SJSA1 (cell line): ENCODE measurements at regions not wholly inside any gene's neighbourhood (a gene's known extent, or its start where the extent isn't known, plus 50 kb on each side); places are given as distances from the start of the nearest gene placed in this dataset.

Experiments used
- DNase-seq, 2 experiments: peaks; one replicate each; pipeline ENCODE4 v3.0.0-alpha.2; 2015 to 2020; ENCODE audit warnings: low spot score in 2 of 2, low read depth in 1 of 2
- H3K27ac ChIP-seq: fragments of 250-450 bp; sonication (Bioruptor Pico); 2 replicates; pipeline ENCODE4 v1.5.1; 2020; ENCODE audit warnings: mild to moderate bottlenecking, moderate library complexity
- H3K27me3 ChIP-seq: fragments of 250-450 bp; sonication (Bioruptor Pico); replicated peaks from 2 replicates; pipeline ENCODE4 v1.5.1; 2020; ENCODE audit warnings: mild to moderate bottlenecking, moderate library complexity
- H3K36me3 ChIP-seq: fragments of 250-450 bp; sonication (Bioruptor Pico); 2 replicates; pipeline ENCODE4 v1.5.1; 2020; ENCODE audit warnings: mild to moderate bottlenecking
- H3K4me1 ChIP-seq: fragments of 250-450 bp; sonication (Bioruptor Pico); replicated peaks from 2 replicates; pipeline ENCODE4 v1.6.1; 2021; ENCODE audit warnings: mild to moderate bottlenecking
- H3K4me3 ChIP-seq: fragments of 250-450 bp; sonication (Bioruptor Pico); 2 replicates; pipeline ENCODE4 v1.5.1; 2020; ENCODE audit warnings: mild to moderate bottlenecking
- H3K9me3 ChIP-seq: fragments of 250-450 bp; sonication (Bioruptor Pico); replicated peaks from 2 replicates; pipeline ENCODE4 v1.5.1; 2020; ENCODE audit warnings: mild to moderate bottlenecking

DNA sequence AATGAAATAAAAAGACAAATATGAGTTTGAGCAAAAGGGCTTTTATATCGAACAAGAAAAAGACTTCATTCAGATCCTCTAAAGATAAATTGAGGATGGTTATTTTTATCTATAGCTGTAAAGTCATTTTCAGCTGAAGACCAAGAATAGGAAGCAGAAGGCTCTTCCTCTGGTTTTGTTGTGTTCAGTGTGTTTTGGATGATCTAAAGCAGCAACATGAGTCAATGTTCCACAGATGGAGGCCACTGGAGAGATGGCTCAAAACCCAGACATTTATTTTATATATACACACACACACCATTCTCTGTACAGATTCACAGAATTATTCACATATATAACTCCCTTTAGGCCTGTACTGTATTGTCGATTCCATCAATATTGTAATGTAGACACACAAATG is 424.3 kb downstream of the MBD2 start:
- Histone ChIP-seq H3K4me1 (peaks cover 19% of the 10 kb centered on the region), H3K4me3 (no peak overlapping the region), H3K27ac (no peak overlapping the region), H3K27me3 (no peaks in the 10 kb centered on the region), H3K36me3 (no peaks in the 10 kb centered on the region), H3K9me3 (no peaks in the 10 kb centered on the region; the same call in 1 of the 2 replicates)
- no peak for DNase-seq

DNA sequence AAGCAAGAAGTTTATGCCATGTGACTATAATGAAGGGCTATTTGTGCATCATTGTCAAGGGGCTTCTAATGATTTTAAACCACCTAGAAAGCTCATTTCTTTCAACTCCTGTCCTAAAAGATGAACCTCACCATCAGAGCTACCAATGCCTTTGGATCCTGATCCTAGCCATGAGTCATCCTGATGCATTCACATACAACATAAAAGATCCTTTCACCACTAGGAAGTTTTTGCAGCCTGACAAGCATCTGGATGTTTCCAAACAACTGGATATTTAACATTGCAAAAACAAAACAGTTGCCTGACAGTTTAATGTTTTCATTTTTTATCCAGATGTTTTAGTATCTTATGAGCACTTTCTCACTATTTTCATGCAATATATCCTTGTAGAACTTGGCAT is 425.3 kb downstream of the MBD2 start:
- peak in 1 of 2 experiments; percentile 8 for DNase-seq
- H3K4me1 ChIP-seq: peaks cover 26% of the 10 kb centered on the region
- no peaks in the 10 kb centered on the region for H3K36me3 ChIP-seq
- H3K9me3 ChIP-seq: no peaks in the 10 kb centered on the region; the same call in 1 of the 2 replicates
- H3K27me3 ChIP-seq: no peaks in the 10 kb centered on the region
- H3K27ac ChIP-seq: no peak overlapping the region
- no peak overlapping the region for H3K4me3 ChIP-seq

DNA sequence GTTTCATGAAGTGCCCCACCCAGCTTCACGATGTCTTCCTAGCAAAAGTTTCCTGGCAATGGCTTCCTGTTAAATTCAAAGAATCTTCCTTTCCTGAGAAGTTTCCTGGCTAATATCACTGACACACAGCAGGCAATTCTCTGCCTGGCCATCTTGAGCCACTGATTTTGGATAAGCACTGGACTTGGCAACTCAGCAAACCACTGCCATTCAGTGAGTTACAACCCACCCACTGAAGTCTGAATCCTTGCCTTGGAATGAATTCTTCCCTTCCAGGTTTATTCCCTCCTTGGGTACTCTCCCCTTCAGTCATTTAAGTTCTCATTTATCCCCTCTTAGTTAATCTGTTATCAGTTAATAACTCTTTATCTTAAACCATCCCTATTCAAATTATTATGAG is 426.0 kb downstream of the MBD2 start:
- no peaks in the 10 kb centered on the region; the same call in 1 of the 2 replicates for H3K9me3 ChIP-seq
- H3K4me1 ChIP-seq: peaks cover 26% of the 10 kb centered on the region
- no peaks in the 10 kb centered on the region for H3K36me3 ChIP-seq
- no peak overlapping the region for H3K4me3 ChIP-seq
- DNase-seq: no peak
- no peak overlapping the region for H3K27ac ChIP-seq
- H3K27me3 ChIP-seq: no peaks in the 10 kb centered on the region

DNA sequence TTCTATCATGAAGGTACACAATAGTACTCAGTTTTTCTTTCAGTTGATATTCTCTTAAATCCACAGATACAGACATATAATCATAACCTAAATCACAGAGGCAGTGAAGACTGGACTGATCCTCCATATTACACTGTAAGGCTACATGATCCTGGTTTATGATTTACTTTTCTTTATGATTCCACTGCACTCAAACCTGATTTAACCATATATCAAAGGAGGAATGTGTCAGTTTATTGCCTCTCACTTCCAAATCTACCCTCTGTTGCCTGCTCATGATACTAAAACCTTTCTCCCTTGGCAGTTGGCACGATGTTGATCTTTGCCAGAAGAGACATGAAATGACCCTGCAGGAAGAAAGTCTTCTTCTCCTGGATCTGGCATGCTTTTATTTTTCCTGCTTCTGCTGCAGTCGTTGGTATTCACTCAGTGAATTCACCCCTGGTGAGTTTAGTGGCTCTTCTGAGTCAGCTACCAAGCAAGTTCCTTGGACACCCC is 426.4 kb downstream of the MBD2 start:
- Histone ChIP-seq H3K4me1 (peaks cover 26% of the 10 kb centered on the region), H3K27ac (no peak overlapping the region), H3K36me3 (no peaks in the 10 kb centered on the region), H3K4me3 (no peak overlapping the region), H3K27me3 (no peaks in the 10 kb centered on the region), H3K9me3 (no peaks in the 10 kb centered on the region; the same call in 1 of the 2 replicates)
- no peak for DNase-seq

DNA sequence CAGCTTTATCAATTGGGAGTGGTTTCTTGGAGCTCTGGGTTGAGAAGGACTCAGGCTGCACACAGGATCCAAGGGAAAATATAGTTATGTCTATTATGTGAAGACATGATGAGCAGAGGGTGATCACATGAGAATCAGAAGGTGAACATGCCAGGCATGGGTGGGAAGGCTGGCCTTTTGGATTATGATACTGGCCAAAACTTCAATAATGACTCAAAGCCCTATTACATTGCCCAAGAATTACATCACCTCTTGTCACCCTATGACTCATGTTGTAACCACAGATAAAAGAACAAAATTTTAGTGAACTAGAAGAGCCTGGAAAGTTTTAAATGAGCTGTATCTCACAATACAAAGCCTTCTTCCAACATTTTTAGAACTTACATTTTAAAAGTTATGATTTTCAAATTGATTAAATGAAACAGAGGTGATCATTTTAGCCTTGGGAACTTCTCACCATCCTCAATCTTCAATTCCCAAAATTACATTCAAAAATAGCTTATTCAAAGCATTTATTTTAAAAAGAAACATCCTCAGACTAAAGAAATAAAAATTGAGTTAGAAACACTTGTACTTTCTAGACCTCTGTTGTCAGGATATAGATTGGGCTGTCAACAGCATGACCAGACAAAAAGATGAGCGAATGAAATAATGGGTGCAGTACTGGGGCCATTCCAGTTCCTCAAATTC is 428.3 kb downstream of the MBD2 start:
- H3K36me3 ChIP-seq: no peaks in the 10 kb centered on the region
- H3K27me3 ChIP-seq: no peaks in the 10 kb centered on the region
- no peaks in the 10 kb centered on the region; the same call in 1 of the 2 replicates for H3K9me3 ChIP-seq
- DNase-seq: peak; percentile 44 to 68
- peaks cover 26% of the 10 kb centered on the region for H3K4me1 ChIP-seq
- H3K27ac ChIP-seq: peak overlapping the region; percentile 78
- H3K4me3 ChIP-seq: no peak overlapping the region

DNA sequence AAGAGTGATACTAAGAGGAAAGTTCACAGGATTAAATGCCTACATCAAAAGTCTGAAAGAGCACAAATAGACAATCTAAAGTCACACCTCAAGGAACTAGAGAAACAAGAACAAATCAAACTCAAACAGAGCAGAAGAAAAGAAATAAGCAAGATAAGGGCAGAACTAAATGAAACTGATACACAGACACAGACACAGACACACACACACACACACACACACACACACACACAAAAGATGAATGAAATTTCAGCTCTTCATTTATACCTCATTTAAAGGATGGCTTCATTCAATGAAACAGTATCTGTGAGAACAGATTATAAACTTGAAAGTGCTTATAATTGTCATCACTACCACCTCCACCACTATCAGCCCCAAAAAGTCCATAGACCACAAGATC is 428.9 kb downstream of the MBD2 start:
- Histone ChIP-seq H3K4me1 (peaks cover 26% of the 10 kb centered on the region), H3K4me3 (no peak overlapping the region), H3K27me3 (no peaks in the 10 kb centered on the region), H3K27ac (peak overlapping the region; percentile 78), H3K36me3 (no peaks in the 10 kb centered on the region), H3K9me3 (no peaks in the 10 kb centered on the region; the same call in 1 of the 2 replicates)
- no peak for DNase-seq

DNA sequence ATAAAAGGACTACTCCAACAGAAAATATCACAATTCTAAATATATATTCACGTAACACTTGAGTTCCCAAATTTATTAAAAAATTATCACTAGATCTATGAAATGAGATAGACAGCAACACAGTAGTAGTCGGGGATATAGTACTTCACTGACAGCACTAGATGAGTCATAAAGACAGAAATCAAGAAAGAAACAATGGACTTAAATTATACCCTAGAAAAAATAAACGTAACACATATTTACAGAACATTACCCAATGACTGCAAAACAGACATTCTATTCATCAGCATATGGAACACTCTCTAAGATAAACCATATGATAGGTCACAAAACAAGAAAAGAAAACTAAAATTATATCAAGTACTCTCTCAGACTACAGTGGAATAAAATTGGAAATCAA is 429.4 kb downstream of the MBD2 start:
- peak in 1 of 2 experiments; percentile 48 for DNase-seq
- no peaks in the 10 kb centered on the region for H3K36me3 ChIP-seq
- no peak overlapping the region for H3K4me3 ChIP-seq
- peak overlapping the region; percentile 78 for H3K27ac ChIP-seq
- no peaks in the 10 kb centered on the region; the same call in 1 of the 2 replicates for H3K9me3 ChIP-seq
- H3K27me3 ChIP-seq: no peaks in the 10 kb centered on the region
- H3K4me1 ChIP-seq: peaks cover 26% of the 10 kb centered on the region

DNA sequence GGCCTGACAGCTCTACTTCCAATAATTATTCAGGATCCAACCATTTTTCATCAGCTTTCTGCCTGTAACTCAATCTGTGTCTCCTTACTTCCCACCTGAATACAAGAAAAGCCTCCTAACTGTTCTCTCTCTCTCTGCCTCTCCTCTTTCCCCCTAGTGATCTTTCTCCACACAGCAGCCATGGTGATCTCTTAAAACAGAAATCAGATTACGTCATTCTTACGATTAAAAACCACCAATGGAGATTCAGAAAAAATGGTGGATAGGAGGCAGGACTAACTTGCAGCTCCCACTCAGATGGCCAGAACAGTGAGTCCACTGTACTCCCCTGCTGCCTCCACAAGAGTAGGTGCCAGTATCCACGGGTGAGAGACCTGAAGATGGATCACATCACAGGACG is 431.7 kb downstream of the MBD2 start:
- no peak overlapping the region for H3K4me3 ChIP-seq
- H3K27me3 ChIP-seq: no peaks in the 10 kb centered on the region
- no peak for DNase-seq
- peaks cover 22% of the 10 kb centered on the region for H3K4me1 ChIP-seq
- no peaks in the 10 kb centered on the region for H3K9me3 ChIP-seq
- H3K36me3 ChIP-seq: no peaks in the 10 kb centered on the region
- H3K27ac ChIP-seq: no peak overlapping the region

DNA sequence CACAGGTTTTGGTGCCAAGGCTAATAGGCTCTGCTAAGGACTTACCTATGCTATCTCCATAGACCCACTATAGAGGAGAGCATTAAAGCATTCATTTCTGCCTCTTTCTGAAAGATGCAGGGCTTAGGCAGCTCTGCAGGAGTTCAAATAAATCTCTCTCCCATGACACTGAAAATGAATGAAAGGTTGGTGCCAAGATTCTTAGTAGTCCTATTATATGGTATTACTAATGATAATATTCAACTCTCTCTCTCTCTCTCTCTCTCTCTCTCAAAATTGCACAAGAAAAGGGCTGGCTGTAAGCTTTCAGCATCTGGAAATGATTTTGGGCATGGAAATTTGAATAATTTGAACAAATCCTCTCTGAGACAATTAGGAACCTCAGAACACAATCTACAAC is 433.7 kb downstream of the MBD2 start:
- Histone ChIP-seq H3K27me3 (no peaks in the 10 kb centered on the region), H3K4me1 (peaks cover 13% of the 10 kb centered on the region), H3K27ac (no peak overlapping the region), H3K4me3 (no peak overlapping the region), H3K36me3 (no peaks in the 10 kb centered on the region), H3K9me3 (no peaks in the 10 kb centered on the region)
- DNase-seq: no peak

DNA sequence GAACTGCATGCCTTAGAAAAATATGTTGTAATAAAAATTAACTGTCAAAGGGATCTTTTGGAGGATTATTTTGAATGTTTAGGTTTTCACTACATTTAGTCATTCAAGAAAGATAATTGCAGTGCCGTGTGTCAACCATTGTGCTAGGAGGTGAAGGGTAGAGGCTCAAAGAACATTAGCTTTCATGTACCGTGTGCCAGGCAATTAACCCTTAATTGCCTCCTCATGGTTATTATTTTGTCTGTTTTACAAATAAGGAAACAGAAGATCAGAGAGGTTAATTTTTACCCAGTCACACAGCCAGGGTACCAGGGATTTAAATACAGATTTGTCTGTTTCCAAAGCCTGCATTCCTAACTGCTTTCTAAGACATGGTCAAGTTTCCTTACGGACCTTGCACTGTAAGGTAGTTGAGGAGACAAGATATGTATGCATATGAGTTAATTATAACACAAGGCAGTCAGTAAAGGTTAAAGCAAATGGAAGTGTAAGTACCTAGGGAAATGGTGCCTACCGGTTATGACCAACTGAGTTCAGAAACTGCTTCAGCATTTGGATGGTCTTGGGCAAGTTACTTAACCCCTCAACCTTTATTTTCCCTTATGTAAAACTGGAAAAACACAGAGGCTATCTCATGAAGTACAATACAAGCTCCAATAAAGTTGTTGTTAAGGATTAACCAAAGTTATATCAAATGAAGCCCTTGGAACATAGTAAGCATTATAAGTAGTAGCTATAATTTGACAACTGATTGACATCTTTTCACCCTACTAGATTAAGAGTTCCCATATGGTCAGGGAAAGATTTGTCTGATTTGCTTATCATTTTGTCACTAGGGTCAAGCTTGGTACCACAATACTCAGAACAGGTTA is 434.9 kb downstream of the MBD2 start:
- Histone ChIP-seq H3K4me3 (no peak overlapping the region), H3K4me1 (peaks cover under 1% of the 10 kb centered on the region; the same call in 1 of the 2 replicates), H3K36me3 (no peaks in the 10 kb centered on the region), H3K27me3 (no peaks in the 10 kb centered on the region), H3K9me3 (no peaks in the 10 kb centered on the region), H3K27ac (no peak overlapping the region)
- DNase-seq: no peak

DNA sequence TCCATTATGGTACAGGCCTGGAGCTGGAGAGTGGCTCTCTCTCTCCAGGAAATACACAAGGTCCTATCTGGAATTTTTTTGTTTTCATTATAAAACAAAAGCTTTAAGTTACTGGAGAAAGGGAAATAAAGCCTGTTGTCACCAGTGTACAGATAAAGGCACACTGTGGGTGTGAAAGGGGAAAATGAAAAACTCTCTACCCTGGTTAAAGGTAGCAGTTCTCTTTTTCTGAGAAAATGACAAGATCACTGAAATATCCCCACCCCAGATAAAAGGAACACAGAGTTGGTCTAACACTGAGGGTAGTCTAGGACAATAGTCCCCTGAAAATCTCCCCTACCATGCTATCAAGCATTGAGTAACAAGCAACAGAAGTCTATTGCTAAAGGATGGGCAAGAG is 438.7 kb downstream of the MBD2 start:
- no peak for DNase-seq
- H3K27me3 ChIP-seq: no peaks in the 10 kb centered on the region
- no peak overlapping the region for H3K4me3 ChIP-seq
- H3K36me3 ChIP-seq: no peaks in the 10 kb centered on the region
- H3K9me3 ChIP-seq: no peaks in the 10 kb centered on the region
- no peaks in the 10 kb centered on the region for H3K4me1 ChIP-seq
- H3K27ac ChIP-seq: no peak overlapping the region

DNA sequence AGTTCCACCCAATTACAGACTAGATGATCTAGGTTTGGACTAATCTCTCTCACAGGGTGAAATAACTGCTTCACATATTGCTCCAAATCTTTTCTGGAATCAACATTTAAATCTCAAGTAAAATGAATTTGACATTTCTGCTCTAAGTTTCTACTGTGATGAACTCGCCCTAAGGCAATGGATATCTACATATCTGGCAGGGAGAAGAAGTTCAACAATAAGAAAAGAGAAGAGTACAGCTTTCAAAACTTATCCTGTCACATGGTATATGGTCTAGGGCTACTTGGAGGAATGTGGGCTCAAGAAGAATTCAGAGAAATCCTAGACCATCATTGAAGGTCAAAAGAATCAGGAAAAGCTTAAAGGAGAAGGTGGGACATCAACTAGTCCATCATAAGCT is 440.2 kb downstream of the MBD2 start:
- Histone ChIP-seq H3K4me1 (no peaks in the 10 kb centered on the region), H3K27ac (no peak overlapping the region), H3K4me3 (no peak overlapping the region), H3K9me3 (no peaks in the 10 kb centered on the region), H3K36me3 (no peaks in the 10 kb centered on the region), H3K27me3 (no peaks in the 10 kb centered on the region)
- no peak for DNase-seq

DNA sequence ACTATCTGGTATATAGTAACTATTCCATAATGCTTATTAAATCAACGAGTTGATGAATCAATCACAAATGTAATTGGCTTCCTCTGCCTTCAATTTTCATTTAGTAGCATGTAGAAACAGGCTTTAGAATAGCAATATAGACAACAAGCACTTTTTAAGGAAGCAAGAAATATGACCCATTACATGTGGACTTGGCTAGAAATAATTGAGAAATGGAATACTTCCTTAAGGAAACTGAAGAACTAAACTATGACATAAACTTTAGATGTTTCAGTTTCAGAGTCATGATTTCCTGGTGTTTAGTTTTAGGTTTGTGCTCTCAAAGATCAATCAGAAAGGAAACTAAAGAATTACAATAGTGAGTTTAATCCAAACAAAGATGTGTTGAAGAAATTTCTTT is 443.8 kb downstream of the MBD2 start:
- no peaks in the 10 kb centered on the region for H3K36me3 ChIP-seq
- H3K4me1 ChIP-seq: no peaks in the 10 kb centered on the region
- H3K27me3 ChIP-seq: no peaks in the 10 kb centered on the region
- H3K27ac ChIP-seq: no peak overlapping the region
- H3K9me3 ChIP-seq: no peaks in the 10 kb centered on the region
- no peak overlapping the region for H3K4me3 ChIP-seq
- DNase-seq: no peak

DNA sequence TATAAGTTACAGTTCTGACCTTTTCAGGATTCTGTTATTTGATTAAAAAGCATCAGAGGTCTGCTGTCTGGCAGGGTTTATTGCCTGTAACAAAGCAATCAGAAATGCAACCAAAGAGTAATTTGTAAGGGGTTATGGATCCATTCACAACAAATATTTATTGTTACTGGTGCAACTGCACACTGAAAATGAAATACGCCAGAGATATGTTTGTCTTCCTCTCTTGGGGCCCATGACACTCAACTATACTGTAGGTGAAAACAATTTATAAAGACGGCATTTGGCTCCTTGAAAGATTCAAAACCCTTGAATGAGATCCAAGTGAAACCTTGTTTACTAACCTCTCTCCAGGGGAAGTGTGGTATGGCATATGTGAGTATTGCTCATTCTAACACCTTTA is 452.2 kb downstream of the MBD2 start:
- Histone ChIP-seq H3K4me3 (no peak overlapping the region), H3K36me3 (no peaks in the 10 kb centered on the region), H3K27me3 (no peaks in the 10 kb centered on the region), H3K4me1 (no peaks in the 10 kb centered on the region), H3K27ac (no peak overlapping the region), H3K9me3 (0 out of 2 replicates have a peak, but pooled peaks cover 3% of the 10 kb centered on the region)
- DNase-seq: no peak
